ENCODE measurements at regions not wholly inside any gene's neighbourhood (a gene's known extent, or its start where the extent isn't known, plus 50 kb on each side); places are given as distances from the start of the nearest gene placed in this dataset.

- intact Hi-C loops (cut with DNase I): no loop called here
- DNase-seq (ENCODE audit: low spot score): no peak
Observed at GRCh38 chr5:2193542-2194235, 311.0 kb upstream of the IRX4 start.

- no peak for DNase-seq (ENCODE audit: low spot score)
- intact Hi-C loops (cut with DNase I): no loop called here
Observed at GRCh38 chr5:2193142-2193541, 310.4 kb upstream of the IRX4 start.

DNA sequence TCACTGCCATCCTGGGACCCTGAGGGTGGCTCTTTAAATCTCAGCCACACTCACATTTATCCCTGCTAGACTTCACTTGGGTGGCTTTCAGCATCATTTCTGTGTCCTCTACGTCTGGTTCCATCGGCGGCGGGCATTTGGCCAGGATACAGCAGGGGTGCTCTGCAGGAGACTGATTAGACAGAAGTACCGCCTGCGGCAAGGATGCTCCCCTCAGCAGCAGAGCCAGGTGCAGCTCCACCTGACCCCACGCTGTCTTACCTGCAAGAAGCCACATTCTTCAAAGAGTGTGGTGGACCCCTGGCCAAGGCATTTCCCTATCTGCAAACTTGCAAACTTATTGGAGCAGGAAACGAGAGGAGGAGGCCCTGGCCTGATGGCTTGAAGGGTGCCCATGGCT lies 309.8 kb upstream of the IRX4 start:
- no peak for DNase-seq (ENCODE audit: low spot score)
- intact Hi-C loops (cut with DNase I): no loop called here

DNA sequence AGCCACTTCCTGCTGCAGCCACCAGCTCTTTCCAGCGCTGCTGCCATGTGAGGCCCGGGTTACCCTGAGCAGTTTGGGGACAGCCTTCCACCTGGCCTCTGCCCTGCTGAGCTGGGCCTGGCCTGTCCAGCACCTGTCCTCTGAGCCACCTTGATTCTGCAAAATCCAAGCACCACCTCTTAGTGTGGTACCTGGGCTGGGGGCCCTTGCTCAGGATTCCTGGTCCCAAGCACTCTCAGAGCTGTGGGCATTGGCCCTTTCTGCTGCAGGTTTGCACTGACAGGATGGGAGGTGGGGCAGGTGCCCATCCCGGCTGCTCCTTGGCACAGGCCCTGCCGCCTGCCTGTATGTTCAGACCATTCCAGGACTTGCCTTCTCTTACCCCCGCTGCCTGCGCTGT lies 309.2 kb upstream of the IRX4 start:
- no peak for DNase-seq (ENCODE audit: low spot score)

DNA sequence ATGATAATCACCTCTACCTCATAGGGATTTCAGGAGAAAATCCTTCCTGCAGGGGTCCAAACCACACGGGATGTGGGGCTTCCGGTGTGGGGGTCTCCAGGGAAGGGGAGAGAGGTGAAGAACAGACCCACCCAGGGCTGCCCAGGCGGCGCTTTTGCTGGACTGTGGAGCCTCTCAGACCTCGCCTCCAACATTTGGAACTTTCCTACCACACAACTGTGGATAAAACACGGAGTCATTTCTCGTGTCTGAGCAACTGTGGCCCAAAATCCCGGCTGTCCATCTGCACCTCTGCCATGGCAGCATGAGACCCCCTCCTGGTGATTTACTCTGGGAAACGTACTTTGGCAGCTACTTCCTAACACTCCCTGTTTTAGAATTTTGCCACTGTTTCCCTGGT lies 307.8 kb upstream of the IRX4 start:
- no peak for DNase-seq (ENCODE audit: low spot score)
- intact Hi-C loops (cut with DNase I): no loop called here

More for the DNA sequence above, 309.2 kb upstream of the IRX4 start:
- intact Hi-C loops (cut with DNase I): no loop called here

- intact Hi-C loops (cut with DNase I): no loop called here
- DNase-seq (ENCODE audit: low spot score): no peak
Observed at GRCh38 chr5:2188661-2189060, 305.9 kb upstream of the IRX4 start.

DNA sequence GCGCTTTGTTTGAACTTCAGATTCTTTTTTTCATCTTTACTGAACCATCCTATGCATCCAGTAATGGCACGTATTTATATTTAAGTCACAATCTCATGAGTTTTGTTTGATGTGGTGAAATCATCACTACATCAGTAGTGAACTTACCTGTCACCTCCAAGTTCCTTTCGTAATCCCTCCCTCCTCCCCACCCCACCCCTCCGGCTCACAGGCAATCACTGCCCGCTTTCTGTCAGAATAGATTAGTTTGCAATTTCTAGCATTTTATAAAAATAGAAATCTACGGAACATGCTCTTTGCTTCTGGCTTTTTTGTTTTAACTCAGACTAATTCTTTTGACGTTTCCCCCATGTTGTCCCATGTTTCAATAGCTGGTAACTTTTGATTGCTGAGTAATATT lies 305.4 kb upstream of the IRX4 start:
- DNase-seq (ENCODE audit: low spot score): no peak
- intact Hi-C loops (cut with DNase I): no loop called here

DNA sequence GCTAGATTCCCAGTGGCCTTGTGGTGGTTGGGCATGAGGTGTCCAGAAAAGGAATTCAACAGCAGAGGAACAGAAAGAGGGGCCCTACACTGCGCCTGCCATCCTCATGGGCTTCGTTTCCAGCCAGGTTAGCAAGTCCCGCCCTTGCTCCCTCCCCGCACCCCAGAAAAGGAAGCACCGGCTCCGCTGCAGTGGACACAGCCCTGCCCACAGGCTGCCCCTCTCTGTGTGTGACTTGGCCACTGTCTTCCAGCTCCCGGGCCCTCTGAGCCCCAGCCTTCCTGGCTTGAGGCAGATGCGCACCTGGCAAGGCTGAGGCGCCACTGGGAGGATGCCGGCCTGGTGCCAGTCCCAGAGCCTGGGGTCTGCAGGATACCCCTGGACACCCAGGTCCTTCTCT lies 305.0 kb upstream of the IRX4 start:
- intact Hi-C loops (cut with DNase I): no loop called here
- no peak for DNase-seq (ENCODE audit: low spot score)

GRCh38 chr5:2187156-2187555 lies 304.4 kb upstream of the IRX4 start:
- DNase-seq (ENCODE audit: low spot score): no peak
- intact Hi-C loops (cut with DNase I): no loop called here

GRCh38 chr5:2186472-2187015 lies 303.8 kb upstream of the IRX4 start:
- intact Hi-C loops (cut with DNase I): no loop called here
- no peak for DNase-seq (ENCODE audit: low spot score)

DNA sequence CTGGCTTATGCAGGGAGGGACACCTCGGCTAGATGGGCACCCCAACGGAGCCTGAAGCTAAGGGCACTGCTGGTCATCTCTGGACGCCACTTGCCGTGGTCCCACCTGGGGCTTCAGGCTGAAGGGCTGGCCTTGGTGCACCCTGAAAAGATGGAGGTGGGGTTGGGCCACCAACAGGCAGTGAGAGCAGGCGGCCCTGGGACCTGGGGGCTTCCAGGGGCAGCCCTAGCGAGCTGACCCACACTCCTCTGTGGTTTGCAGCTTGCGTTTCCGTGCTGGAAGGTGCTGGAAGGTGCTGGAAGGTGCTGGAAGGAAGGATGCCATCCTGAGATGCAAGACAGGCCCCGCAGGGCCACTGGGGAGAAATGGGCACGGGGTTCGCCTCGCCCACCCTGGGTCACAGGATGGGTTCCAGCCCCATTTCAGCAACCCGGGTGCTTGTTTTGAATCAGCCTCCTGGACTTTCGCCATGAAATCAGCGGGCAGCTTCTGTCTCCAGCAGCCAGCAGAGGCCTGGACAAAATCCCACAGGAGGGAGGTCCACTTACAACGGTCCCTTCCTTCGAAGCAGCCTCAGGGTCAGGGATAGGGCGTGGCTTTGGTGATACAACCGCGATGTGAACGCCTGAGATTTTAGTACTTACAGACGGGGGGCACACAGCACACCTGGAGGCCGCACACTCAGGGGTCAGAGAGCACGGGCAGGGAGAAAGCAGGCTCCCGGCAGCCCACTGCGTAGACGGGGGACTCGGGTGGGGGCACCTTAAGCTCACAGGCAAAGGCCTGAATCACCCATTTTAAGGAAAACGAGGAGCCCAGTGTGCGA lies 303.1 kb upstream of the IRX4 start:
- intact Hi-C loops (cut with DNase I): no loop called here
- no peak for DNase-seq (ENCODE audit: low spot score)

GRCh38 chr5:2184563-2185540 lies 302.1 kb upstream of the IRX4 start:
- DNase-seq (ENCODE audit: low spot score): no peak
- intact Hi-C loops (cut with DNase I): no loop called here

DNA sequence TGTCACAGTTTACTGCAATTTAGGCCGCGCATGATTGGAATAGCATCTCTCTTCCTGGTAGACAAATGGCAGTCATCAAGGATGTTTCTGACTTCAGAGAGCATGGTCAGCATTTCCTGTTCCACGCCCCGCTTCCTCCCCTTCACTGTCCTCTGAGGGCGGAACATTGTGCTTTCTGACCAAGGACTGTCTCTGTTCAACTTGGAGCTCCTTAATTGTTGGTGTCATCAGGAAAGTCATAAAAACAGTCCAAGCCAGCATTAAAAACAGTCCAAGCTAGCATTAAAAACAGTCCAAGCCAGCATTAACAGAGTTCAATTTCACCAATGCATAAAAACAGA lies 301.3 kb upstream of the IRX4 start:
- intact Hi-C loops (cut with DNase I): no loop called here
- no peak for DNase-seq (ENCODE audit: low spot score)

DNA sequence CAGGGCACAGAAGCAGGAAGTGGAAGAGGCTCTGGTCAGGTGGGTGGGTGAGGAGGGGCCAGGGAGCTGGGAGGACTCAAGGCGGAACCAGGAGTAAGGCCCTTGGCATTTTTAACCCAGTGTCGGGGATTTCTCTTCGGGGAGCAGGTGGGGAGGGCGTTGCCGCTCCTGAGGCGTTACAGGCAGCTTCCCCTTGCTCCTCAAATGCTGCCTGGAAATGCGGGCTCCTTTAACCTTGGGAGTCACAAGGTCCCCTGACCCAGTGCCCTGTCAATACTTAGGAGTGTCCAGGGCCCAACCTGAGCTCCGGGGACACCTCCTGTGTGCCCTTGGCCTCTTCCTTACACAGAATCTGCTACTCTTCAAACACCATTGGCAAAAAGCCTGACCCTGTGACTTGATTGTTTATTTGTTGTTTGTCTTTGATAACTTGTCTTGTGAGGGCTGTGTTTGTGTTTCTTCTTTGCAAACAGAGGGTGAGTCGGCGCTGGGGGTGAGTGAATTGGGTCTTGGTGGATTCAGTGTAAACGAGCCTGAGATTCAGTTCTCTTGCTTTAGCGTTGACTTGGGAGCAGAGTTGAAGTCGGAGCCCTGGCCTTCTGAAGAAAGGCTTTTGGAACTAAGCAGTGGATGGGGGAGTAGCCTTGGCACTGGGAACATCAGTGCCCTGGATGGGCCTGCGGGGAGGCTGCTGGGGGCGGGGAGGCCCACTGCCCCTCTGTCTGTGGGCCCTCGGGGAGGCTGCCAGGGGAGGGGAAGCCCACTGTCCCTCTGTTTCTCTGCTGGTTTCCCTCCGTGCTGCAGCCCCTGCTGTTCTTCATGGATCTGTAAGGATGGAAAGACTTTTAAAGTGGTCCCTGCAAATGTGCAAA lies 300.7 kb upstream of the IRX4 start:
- intact Hi-C loops (cut with DNase I): no loop called here
- DNase-seq (ENCODE audit: low spot score): no peak

- peak; percentile 73 for DNase-seq (ENCODE audit: low spot score)
- intact Hi-C loops (cut with DNase I): no loop called here
Observed at GRCh38 chr5:2182020-2182419, 299.3 kb upstream of the IRX4 start.

DNA sequence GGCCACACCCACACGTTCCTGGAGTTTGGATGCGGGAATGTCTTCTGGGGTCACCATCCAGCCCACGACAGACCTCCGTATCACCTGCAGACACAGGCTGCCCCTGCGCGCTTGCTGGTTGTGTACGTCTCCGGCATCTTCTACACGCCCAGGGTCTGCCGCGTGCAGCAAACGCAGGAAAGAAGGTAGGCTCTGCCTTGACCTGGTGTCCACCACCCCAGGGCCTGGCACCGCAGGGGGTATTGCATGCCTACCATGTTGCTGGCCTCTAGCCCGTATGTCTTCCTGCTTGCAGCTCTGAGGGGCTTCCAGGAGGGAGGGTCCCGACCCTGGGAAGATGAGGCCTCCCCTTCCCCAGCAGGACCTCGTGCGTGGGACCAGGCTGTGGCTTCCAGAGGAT lies 298.8 kb upstream of the IRX4 start:
- DNase-seq (ENCODE audit: low spot score): peak; percentile 77
- intact Hi-C loops (cut with DNase I): no loop called here

- intact Hi-C loops (cut with DNase I): no loop called here
- DNase-seq (ENCODE audit: low spot score): no peak
Observed at GRCh38 chr5:2181149-2181548, 298.4 kb upstream of the IRX4 start.

- intact Hi-C loops (cut with DNase I): no loop called here
- no peak for DNase-seq (ENCODE audit: low spot score)
Observed at GRCh38 chr5:2180456-2180855, 297.7 kb upstream of the IRX4 start.

- DNase-seq (ENCODE audit: low spot score): no peak
- intact Hi-C loops (cut with DNase I): no loop called here
Observed at GRCh38 chr5:2179861-2180260, 297.1 kb upstream of the IRX4 start.
